HFF-Myc (cell line): ENCODE measurements at regions not wholly inside any gene's neighbourhood (a gene's known extent, or its start where the extent isn't known, plus 50 kb on each side); places are given as distances from the start of the nearest gene placed in this dataset.

Experiments used
- DNase-seq: peaks from one replicate; pipeline ENCODE4 v3.0.0-alpha.2; 2011; ENCODE audit warnings: low read depth; ENCODE audit errors: extremely low read depth
- H3K4me3 ChIP-seq: replicated peaks from 2 replicates; pipeline ENCODE4 v1.5.1; 2011; ENCODE audit warnings: low read depth, mild to moderate bottlenecking, control low read depth, low read length
- CTCF ChIP-seq: IDR thresholded peaks from 2 replicates; pipeline ENCODE4 v1.5.1; 2012; ENCODE audit warnings: mild to moderate bottlenecking, low read depth, low read length, control low read depth; ENCODE audit errors: missing control alignments

- no peak for TF ChIP-seq CTCF
- no peak overlapping the region for H3K4me3 ChIP-seq
- no peak for DNase-seq
Measured at GRCh38 chr4:14726441-14726840, 275.8 kb upstream of the CPEB2 start.

GRCh38 chr4:14726877-14727361 is 275.4 kb upstream of the CPEB2 start:
- DNase-seq = no peak
- no peak overlapping the region for H3K4me3 ChIP-seq
- TF ChIP-seq CTCF = no peak

GRCh38 chr4:14729282-14730000 is 272.8 kb upstream of the CPEB2 start:
- no peak for TF ChIP-seq CTCF
- no peak overlapping the region for H3K4me3 ChIP-seq
- DNase-seq = no peak

GRCh38 chr4:14742054-14742453 is 260.2 kb upstream of the CPEB2 start:
- H3K4me3 ChIP-seq = no peak overlapping the region
- DNase-seq = no peak
- no peak for TF ChIP-seq CTCF

GRCh38 chr4:14743172-14743571 is 259.1 kb upstream of the CPEB2 start:
- no peak for TF ChIP-seq CTCF
- no peak overlapping the region for H3K4me3 ChIP-seq
- no peak for DNase-seq

- no peak overlapping the region for H3K4me3 ChIP-seq
- no peak for DNase-seq
- no peak for TF ChIP-seq CTCF
Measured at GRCh38 chr4:14743601-14744000, 258.7 kb upstream of the CPEB2 start.

GRCh38 chr4:14744346-14744745 is 257.9 kb upstream of the CPEB2 start:
- DNase-seq = no peak
- no peak overlapping the region for H3K4me3 ChIP-seq
- TF ChIP-seq CTCF = no peak
